ENCODE measurements at regions not wholly inside any gene's neighbourhood (a gene's known extent, or its start where the extent isn't known, plus 50 kb on each side); places are given as distances from the start of the nearest gene placed in this dataset.

- no peaks in the 10 kb centered on the region for H3K9me3 ChIP-seq (replicated peaks; ENCODE audit: control insufficient read depth, insufficient read depth, low read length)
- dilution Hi-C loops (cut with MboI; ENCODE audit: extremely low pct_ligation_motif_present, low sequenced_read_pairs): no loop called here
- H3K4me1 ChIP-seq (ENCODE audit: control insufficient read depth, extremely low read depth, insufficient read depth, low read length): no peaks in the 10 kb centered on the region
- H4K20me1 ChIP-seq (replicated peaks; ENCODE audit: control insufficient read depth, extremely low read depth, insufficient read depth, low read length): no peaks in the 10 kb centered on the region
- no TSS peak for BruUV-seq (replicated peaks)
- FAIRE-seq (no peak), DNase-seq (ENCODE audit: low read depth, low spot score) (no peak)
- no peaks in the 10 kb centered on the region for H3K9me1 ChIP-seq (replicated peaks; ENCODE audit: control insufficient read depth, extremely low read depth, insufficient read depth, low read length)
- no peak overlapping the region for H2AFZ ChIP-seq (ENCODE audit: low read depth, low read length)
- no peak overlapping the region for H3K4me3 ChIP-seq (replicated peaks in 1 of 3; ENCODE audit: insufficient read depth in 1 of 3, low read depth in 1 of 3, low read length in 3 of 3)
- CTCF ChIA-PET: interaction anchor here (1.1 kb wide), 1 partner anchor 9 kb away, joined by 4 read pairs; no protein-coding TSS in a partner anchor
- no peak overlapping the region for H3K27ac ChIP-seq (ENCODE audit: insufficient read depth, low read depth, low read length)
- POLR2A ChIA-PET: no interaction called here
- no peak overlapping the region for H3K4me2 ChIP-seq (ENCODE audit: insufficient read depth, low read length)
- H3K27me3 ChIP-seq (ENCODE audit: control insufficient read depth in 2 of 2, insufficient read depth in 2 of 2, low read length in 2 of 2): no peaks in the 10 kb centered on the region
- H3K9ac ChIP-seq (replicated peaks; ENCODE audit: extremely low read depth, insufficient read depth, low read length): no peak overlapping the region
- intact Hi-C loops (cut with micrococcal nuclease): no loop called here
- no peaks in the 10 kb centered on the region for H3K79me2 ChIP-seq (ENCODE audit: control insufficient read depth, insufficient read depth, low read length)
- TF ChIP-seq EZH2 (IDR thresholded peaks at IDR 0.05; ENCODE audit: borderline replicate concordance, low read depth, low read length, severe bottlenecking): no peak
- TF ChIP-seq POLR2A (IDR thresholded peaks at IDR 0.05; ENCODE audit: low read depth, low read length): no peak
- TF ChIP-seq CTCF (IDR thresholded peaks at IDR 0.05; ENCODE audit: extremely low read depth in 1 of 2, insufficient read depth in 1 of 2, low read depth in 1 of 2, low read length in 2 of 2): no peak
- TF ChIP-seq GATA2 (IDR thresholded peaks at IDR 0.05; ENCODE audit: insufficient read depth, insufficient read length, low read depth, low read length): no peak
- no peak for TF ChIP-seq MAX (IDR thresholded peaks at IDR 0.05; ENCODE audit: insufficient read depth, insufficient read length)
- TF ChIP-seq FOS (IDR thresholded peaks at IDR 0.05; ENCODE audit: borderline replicate concordance, insufficient read depth, low read length): no peak
- no peak for TF ChIP-seq JUN (IDR thresholded peaks at IDR 0.05; ENCODE audit: borderline replicate concordance, insufficient read depth, insufficient read length, low read depth)
- no peaks in the 10 kb centered on the region for H3K36me3 ChIP-seq (ENCODE audit: control insufficient read depth in 2 of 2, extremely low read depth in 1 of 2, insufficient read depth in 2 of 2, low read length in 2 of 2)
Observed at GRCh38 chr4:79772510-79772909, 300.5 kb downstream of the ANTXR2 start.
